ENCODE measurements at regions not wholly inside any gene's neighbourhood (a gene's known extent, or its start where the extent isn't known, plus 50 kb on each side); places are given as distances from the start of the nearest gene placed in this dataset.

DNA sequence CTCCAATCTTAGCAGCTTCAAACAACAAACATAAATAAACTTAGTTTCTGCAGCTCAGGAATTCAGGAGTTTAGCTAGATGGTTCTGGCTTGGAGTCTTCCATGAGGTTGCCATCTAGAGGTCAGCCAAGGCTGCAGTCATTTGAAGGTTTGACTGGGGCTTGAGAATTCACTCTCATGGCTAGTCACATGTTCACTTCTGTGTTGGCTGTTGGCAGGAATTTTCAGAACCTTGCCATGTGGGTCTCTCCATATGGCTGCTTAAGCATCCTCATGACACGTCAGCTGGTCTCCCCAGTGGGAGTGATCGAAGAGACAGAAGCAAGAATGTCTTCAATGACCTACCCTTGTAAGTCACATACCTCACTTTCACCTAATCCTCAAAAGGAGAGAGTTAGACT is 269.2 kb upstream of the CNTN3 start (continued):
- TF ChIP-seq, protein P1, sequence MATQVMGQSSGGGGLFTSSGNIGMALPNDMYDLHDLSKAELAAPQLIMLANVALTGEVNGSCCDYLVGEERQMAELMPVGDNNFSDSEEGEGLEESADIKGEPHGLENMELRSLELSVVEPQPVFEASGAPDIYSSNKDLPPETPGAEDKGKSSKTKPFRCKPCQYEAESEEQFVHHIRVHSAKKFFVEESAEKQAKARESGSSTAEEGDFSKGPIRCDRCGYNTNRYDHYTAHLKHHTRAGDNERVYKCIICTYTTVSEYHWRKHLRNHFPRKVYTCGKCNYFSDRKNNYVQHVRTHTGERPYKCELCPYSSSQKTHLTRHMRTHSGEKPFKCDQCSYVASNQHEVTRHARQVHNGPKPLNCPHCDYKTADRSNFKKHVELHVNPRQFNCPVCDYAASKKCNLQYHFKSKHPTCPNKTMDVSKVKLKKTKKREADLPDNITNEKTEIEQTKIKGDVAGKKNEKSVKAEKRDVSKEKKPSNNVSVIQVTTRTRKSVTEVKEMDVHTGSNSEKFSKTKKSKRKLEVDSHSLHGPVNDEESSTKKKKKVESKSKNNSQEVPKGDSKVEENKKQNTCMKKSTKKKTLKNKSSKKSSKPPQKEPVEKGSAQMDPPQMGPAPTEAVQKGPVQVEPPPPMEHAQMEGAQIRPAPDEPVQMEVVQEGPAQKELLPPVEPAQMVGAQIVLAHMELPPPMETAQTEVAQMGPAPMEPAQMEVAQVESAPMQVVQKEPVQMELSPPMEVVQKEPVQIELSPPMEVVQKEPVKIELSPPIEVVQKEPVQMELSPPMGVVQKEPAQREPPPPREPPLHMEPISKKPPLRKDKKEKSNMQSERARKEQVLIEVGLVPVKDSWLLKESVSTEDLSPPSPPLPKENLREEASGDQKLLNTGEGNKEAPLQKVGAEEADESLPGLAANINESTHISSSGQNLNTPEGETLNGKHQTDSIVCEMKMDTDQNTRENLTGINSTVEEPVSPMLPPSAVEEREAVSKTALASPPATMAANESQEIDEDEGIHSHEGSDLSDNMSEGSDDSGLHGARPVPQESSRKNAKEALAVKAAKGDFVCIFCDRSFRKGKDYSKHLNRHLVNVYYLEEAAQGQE (IDR thresholded peaks at IDR 0.05; ENCODE audit: low read depth), result no peak
- TF ChIP-seq RAD21 (IDR thresholded peaks at IDR 0.05; ENCODE audit: low read depth) (no peak), CEBPB (IDR thresholded peaks at IDR 0.05; ENCODE audit: low read depth) (no peak)

DNA sequence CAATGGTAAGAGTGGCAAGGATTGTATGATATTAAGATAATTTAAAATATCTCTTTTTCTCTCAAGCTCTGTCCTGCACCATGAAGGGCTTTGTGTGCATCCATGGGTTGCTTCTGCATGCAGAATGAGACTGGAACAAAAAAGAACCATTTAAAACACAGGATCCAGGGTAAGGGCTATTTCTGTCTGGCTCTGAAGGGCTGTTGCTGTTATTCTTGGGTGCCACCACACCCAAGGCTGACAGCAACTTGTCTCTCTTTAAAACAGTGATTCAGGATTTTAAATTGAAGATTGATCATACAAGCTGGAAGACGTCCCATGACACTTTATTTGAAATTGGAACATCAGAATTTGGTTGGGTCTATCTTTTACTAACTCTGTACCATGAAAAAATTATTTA is 268.8 kb upstream of the CNTN3 start:
- no peak overlapping the region for H2AFZ ChIP-seq (ENCODE audit: low read depth, low read length, poor library complexity, severe bottlenecking)
- ChIA-PET POLR2A (no interaction called here), CTCF (no interaction called here), RAD21 (ENCODE audit: low non-redundant PET in 1 of 2, low total read pairs in 2 of 2, uncharacterized antibody in 2 of 2, unreplicated experiment in 2 of 2) (no interaction called here)
- no TSS peak for BruUV-seq (replicated peaks)
- no peaks in the 10 kb centered on the region for H4K20me1 ChIP-seq (ENCODE audit: insufficient read depth)
- no peak overlapping the region for H3K4me2 ChIP-seq (ENCODE audit: low read length)
- H3K4me1 ChIP-seq (ENCODE audit: control insufficient read depth in 1 of 2, insufficient read depth in 2 of 2, low read length in 2 of 2), result no peaks in the 10 kb centered on the region
- no peaks in the 10 kb centered on the region for H3K79me2 ChIP-seq (ENCODE audit: insufficient read depth, low read length)
- H3K36me3 ChIP-seq (ENCODE audit: control insufficient read depth in 1 of 2, insufficient read depth in 2 of 2, low read length in 2 of 2), result no peaks in the 10 kb centered on the region
- no peaks in the 10 kb centered on the region for H3K27me3 ChIP-seq (ENCODE audit: insufficient read depth, low read length)
- ATAC-seq (no peak), DNase-seq (ENCODE audit: low read depth, low spot score) (no peak)
- no peaks in the 10 kb centered on the region for H3K9me2 ChIP-seq (ENCODE audit: insufficient read depth)
- H3K9ac ChIP-seq (ENCODE audit: low read length), result no peak overlapping the region
- H3K4me3 ChIP-seq (replicated peaks in 1 of 2; ENCODE audit: low read depth in 1 of 2, low read length in 2 of 2), result no peak overlapping the region
- H3K9me3 ChIP-seq (ENCODE audit: control insufficient read depth in 1 of 2, insufficient read depth in 1 of 2, low read depth in 1 of 2, low read length in 2 of 2), result peaks cover 3 to 8% of the 10 kb centered on the region in 2 experiments; a peak in 2 of 4 replicates
- intact Hi-C loops (cut with micrococcal nuclease), result no loop called here
- H3K27ac ChIP-seq (ENCODE audit: low read depth, low read length), result no peak overlapping the region
- no peak for TF ChIP-seq JUND (IDR thresholded peaks at IDR 0.05)
- TF ChIP-seq, protein P1 (IDR thresholded peaks at IDR 0.05; ENCODE audit: low read depth), result no peak
- TF ChIP-seq, protein P2, sequence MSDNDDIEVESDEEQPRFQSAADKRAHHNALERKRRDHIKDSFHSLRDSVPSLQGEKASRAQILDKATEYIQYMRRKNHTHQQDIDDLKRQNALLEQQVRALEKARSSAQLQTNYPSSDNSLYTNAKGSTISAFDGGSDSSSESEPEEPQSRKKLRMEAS (IDR thresholded peaks at IDR 0.05), result no peak
- TF ChIP-seq, protein P3, sequence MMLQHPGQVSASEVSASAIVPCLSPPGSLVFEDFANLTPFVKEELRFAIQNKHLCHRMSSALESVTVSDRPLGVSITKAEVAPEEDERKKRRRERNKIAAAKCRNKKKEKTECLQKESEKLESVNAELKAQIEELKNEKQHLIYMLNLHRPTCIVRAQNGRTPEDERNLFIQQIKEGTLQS (IDR thresholded peaks at IDR 0.05), result no peak
- no peak for TF ChIP-seq YY1 (IDR thresholded peaks at IDR 0.05; ENCODE audit: extremely low read depth, insufficient replicate concordance, low read depth, low read length)
- TF ChIP-seq SP1 (IDR thresholded peaks at IDR 0.05; ENCODE audit: low read depth), result no peak
- no peak for TF ChIP-seq TCF7L2 (IDR thresholded peaks at IDR 0.05; ENCODE audit: borderline replicate concordance, extremely low read depth, insufficient read depth, insufficient read length)
- TF ChIP-seq EZH2phosphoT487 (IDR thresholded peaks at IDR 0.05; ENCODE audit: borderline replicate concordance), result no peak
- TF ChIP-seq FOSL1 (IDR thresholded peaks at IDR 0.05; ENCODE audit: low read depth), result no peak
- TF ChIP-seq SRF (IDR thresholded peaks at IDR 0.05; ENCODE audit: low read depth), result no peak
- TF ChIP-seq EGR1 (IDR thresholded peaks at IDR 0.05; ENCODE audit: low read depth), result no peak
- no peak for TF ChIP-seq ZNF274 (IDR thresholded peaks at IDR 0.05; ENCODE audit: low read depth, low read length)
- TF ChIP-seq SIN3A (IDR thresholded peaks at IDR 0.05; ENCODE audit: low read depth), result no peak
- no peak for TF ChIP-seq POLR2A (IDR thresholded peaks at IDR 0.05; ENCODE audit: borderline replicate concordance, extremely low read depth, insufficient read depth, insufficient read length)
- no peak for TF ChIP-seq POLR2AphosphoS5 (IDR thresholded peaks at IDR 0.05; ENCODE audit: low read depth, low read length)
- TF ChIP-seq, protein P4, sequence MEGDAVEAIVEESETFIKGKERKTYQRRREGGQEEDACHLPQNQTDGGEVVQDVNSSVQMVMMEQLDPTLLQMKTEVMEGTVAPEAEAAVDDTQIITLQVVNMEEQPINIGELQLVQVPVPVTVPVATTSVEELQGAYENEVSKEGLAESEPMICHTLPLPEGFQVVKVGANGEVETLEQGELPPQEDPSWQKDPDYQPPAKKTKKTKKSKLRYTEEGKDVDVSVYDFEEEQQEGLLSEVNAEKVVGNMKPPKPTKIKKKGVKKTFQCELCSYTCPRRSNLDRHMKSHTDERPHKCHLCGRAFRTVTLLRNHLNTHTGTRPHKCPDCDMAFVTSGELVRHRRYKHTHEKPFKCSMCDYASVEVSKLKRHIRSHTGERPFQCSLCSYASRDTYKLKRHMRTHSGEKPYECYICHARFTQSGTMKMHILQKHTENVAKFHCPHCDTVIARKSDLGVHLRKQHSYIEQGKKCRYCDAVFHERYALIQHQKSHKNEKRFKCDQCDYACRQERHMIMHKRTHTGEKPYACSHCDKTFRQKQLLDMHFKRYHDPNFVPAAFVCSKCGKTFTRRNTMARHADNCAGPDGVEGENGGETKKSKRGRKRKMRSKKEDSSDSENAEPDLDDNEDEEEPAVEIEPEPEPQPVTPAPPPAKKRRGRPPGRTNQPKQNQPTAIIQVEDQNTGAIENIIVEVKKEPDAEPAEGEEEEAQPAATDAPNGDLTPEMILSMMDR (IDR thresholded peaks at IDR 0.05 in 2 of 3, conservative IDR thresholded peaks at IDR 0.05 in 1 of 3; ENCODE audit: borderline replicate concordance in 1 of 3, insufficient read depth in 1 of 3, low read depth in 2 of 3, low read length in 2 of 3), result no peak

Measured in HCT116 (cell line).